ENCODE measurements at regions not wholly inside any gene's neighbourhood (a gene's known extent, or its start where the extent isn't known, plus 50 kb on each side); places are given as distances from the start of the nearest gene placed in this dataset.
"Not testable (repeated sequence)": the region's sequence is repeated elsewhere in the genome, so short reads cannot be mapped to it uniquely, and the experiment has no call there.

DNA sequence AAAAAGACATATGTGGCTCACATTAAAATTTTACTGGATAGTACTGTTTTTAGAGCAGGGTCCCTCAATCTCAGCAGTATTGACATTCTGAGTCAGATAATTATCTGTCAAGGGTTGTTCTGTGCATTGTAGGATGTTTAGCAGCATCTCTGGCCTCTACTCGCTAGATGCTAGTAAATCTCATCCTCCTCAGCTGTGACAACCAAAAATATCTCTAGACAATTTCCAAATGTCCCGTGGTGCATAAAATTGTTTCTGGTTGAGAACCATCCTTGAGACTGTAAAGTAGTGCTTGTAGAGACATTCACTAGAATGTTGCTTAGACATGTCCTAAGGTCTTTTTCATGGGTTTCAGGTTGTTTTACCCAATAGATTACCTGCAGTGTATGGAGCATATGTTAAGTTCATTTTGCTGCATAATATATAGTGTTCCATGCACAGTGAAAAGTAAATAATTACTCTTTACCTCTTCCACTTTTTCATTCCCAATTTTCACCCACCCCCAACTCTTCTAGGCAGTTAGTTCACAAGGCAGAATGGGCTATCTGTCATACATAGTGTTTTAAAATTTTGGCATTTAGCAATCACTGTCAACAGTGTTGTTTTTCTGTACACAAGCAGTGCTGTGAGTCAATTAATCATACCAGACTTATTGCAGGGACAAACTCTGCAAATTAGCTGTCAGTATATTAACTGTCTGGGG is 200.2 kb upstream of the SLC38A2 start:
- Histone ChIP-seq H3K4me3 (ENCODE audit: low read depth, low read length) (no peak overlapping the region), H3K36me3 (ENCODE audit: control insufficient read depth, insufficient read depth, low read length) (no peaks in the 10 kb centered on the region), H3K27me3 (ENCODE audit: control insufficient read depth, insufficient read depth, low read length) (no peaks in the 10 kb centered on the region)
- DNase-seq (ENCODE audit: low read depth): no peak
- no peak for FAIRE-seq
- TF ChIP-seq, protein P1, sequence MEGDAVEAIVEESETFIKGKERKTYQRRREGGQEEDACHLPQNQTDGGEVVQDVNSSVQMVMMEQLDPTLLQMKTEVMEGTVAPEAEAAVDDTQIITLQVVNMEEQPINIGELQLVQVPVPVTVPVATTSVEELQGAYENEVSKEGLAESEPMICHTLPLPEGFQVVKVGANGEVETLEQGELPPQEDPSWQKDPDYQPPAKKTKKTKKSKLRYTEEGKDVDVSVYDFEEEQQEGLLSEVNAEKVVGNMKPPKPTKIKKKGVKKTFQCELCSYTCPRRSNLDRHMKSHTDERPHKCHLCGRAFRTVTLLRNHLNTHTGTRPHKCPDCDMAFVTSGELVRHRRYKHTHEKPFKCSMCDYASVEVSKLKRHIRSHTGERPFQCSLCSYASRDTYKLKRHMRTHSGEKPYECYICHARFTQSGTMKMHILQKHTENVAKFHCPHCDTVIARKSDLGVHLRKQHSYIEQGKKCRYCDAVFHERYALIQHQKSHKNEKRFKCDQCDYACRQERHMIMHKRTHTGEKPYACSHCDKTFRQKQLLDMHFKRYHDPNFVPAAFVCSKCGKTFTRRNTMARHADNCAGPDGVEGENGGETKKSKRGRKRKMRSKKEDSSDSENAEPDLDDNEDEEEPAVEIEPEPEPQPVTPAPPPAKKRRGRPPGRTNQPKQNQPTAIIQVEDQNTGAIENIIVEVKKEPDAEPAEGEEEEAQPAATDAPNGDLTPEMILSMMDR (IDR thresholded peaks at IDR 0.05; ENCODE audit: insufficient read depth, low read length, severe bottlenecking): no peak

DNA sequence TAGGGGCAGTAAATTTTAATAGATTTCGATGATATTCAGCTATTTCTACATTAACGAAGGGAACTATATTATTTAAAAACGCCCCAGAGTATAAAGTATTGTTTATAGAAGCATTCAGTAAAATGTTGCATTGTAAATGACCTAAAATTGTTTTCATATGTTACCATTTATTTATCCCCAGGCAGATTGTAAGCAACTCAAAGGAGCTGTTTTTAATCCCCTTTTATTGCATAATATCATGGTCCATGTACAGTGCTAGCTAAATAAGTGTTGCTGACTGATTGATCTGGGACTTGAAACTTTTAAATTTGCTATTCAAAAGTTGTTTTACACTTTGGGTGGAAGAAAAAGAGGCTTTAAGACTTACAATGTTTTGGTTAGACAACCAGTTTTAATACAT is 199.0 kb upstream of the SLC38A2 start:
- TF ChIP-seq, protein P1 (IDR thresholded peaks at IDR 0.05; ENCODE audit: insufficient read depth, low read length, severe bottlenecking): no peak
- H3K36me3 ChIP-seq (ENCODE audit: control insufficient read depth, insufficient read depth, low read length): no peaks in the 10 kb centered on the region
- no peak for FAIRE-seq
- no peak overlapping the region for H3K4me3 ChIP-seq (ENCODE audit: low read depth, low read length)
- no peaks in the 10 kb centered on the region for H3K27me3 ChIP-seq (ENCODE audit: control insufficient read depth, insufficient read depth, low read length)
- no peak for DNase-seq (ENCODE audit: low read depth)

- Histone ChIP-seq H3K27me3 (ENCODE audit: control insufficient read depth, insufficient read depth, low read length) (no peaks in the 10 kb centered on the region), H3K36me3 (ENCODE audit: control insufficient read depth, insufficient read depth, low read length) (no peaks in the 10 kb centered on the region), H3K4me3 (ENCODE audit: low read depth, low read length) (no peak overlapping the region)
- TF ChIP-seq, protein P1 (IDR thresholded peaks at IDR 0.05; ENCODE audit: insufficient read depth, low read length, severe bottlenecking): no peak
- FAIRE-seq (no peak), DNase-seq (ENCODE audit: low read depth) (no peak)
These were observed 197.4 kb upstream of the SLC38A2 start for GRCh38 chr12:46569826-46570439.

- TF ChIP-seq, protein P1 (IDR thresholded peaks at IDR 0.05; ENCODE audit: insufficient read depth, low read length, severe bottlenecking): no peak
- DNase-seq (ENCODE audit: low read depth) (no peak), FAIRE-seq (no peak)
- H3K36me3 ChIP-seq (ENCODE audit: control insufficient read depth, insufficient read depth, low read length): no peaks in the 10 kb centered on the region
- H3K27me3 ChIP-seq (ENCODE audit: control insufficient read depth, insufficient read depth, low read length): no peaks in the 10 kb centered on the region
- H3K4me3 ChIP-seq (ENCODE audit: low read depth, low read length): no peak overlapping the region
These were observed 195.1 kb upstream of the SLC38A2 start for GRCh38 chr12:46567667-46568066.

GRCh38 chr12:46562625-46563225 is 190.2 kb upstream of the SLC38A2 start:
- Histone ChIP-seq H3K4me3 (ENCODE audit: low read depth, low read length) (no peak overlapping the region), H3K36me3 (ENCODE audit: control insufficient read depth, insufficient read depth, low read length) (no peaks in the 10 kb centered on the region), H3K27me3 (ENCODE audit: control insufficient read depth, insufficient read depth, low read length) (no peaks in the 10 kb centered on the region)
- DNase-seq (ENCODE audit: low read depth) (peak; percentile 97), FAIRE-seq (peak; percentile 7)
- TF ChIP-seq, protein P1 (IDR thresholded peaks at IDR 0.05; ENCODE audit: insufficient read depth, low read length, severe bottlenecking): no peak

GRCh38 chr12:46561769-46562624 is 189.4 kb upstream of the SLC38A2 start:
- H3K27me3 ChIP-seq (ENCODE audit: control insufficient read depth, insufficient read depth, low read length); H3K36me3 ChIP-seq (ENCODE audit: control insufficient read depth, insufficient read depth, low read length); H3K4me3 ChIP-seq (ENCODE audit: low read depth, low read length): not testable (repeated sequence)
- DNase-seq (ENCODE audit: low read depth) (peak; percentile 91), FAIRE-seq (peak; percentile 36)

Data from bronchial epithelial cell (primary cell).